ENCODE measurements at regions not wholly inside any gene's neighbourhood (a gene's known extent, or its start where the extent isn't known, plus 50 kb on each side); places are given as distances from the start of the nearest gene placed in this dataset.
A peak's percentile ranks its signal among the peaks of the same experiment; 100 is the strongest.
"Not testable (repeated sequence)": the region's sequence is repeated elsewhere in the genome, so short reads cannot be mapped to it uniquely, and the experiment has no call there.

DNA sequence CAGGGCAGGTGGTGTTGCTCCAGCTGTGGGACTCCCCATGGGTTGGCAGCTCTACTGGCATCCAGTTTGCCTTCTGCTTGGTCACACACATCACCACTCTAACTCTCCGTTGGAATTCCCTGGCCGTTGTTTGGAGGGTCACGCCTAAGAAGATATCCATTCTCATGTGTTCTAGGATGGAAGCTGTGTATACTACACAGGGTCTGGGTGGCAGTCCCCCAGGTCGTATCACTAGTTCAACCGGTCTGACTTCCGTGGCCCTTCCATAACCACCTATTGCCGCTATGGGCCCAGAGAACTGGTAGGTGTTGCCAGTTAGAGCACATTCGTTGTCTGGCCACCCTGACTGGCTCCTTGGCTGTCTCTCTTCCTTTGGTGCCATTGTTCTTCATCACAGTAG is 456.3 kb downstream of the TMEM121 start:
- no peaks in the 10 kb centered on the region for H3K9me3 Mint-ChIP-seq
- intact Hi-C loops (cut with micrococcal nuclease) = no loop called here
- no peak for ATAC-seq (ENCODE audit: low read depth)

DNA sequence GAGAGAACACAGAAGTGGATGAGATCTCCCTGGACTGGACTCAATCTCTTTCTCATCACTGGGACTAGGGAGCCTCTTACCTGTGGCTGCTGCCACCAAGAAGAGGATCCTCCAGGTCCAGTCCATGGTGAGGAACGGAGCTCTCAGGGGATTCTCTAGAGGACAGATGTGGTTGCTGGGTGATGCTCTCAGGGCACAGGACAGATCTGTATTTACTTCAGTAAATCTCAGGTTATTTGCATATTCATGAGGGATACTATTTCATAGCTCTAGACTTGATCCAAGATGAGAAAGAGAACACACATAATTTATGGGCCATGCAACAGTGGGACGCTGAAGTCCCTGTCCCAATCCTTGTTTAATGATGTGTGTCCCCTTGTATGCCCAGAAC is 460.5 kb downstream of the TMEM121 start:
- H3K27me3 Mint-ChIP-seq = no peaks in the 10 kb centered on the region

More for the DNA sequence above, 456.3 kb downstream of the TMEM121 start:
- no peak for DNase-seq
- Mint-ChIP-seq H3K4me3 (no peak overlapping the region), H3K27ac (no peak overlapping the region), H3K27me3 (no peaks in the 10 kb centered on the region), H3K4me1 (peaks cover 31% of the 10 kb centered on the region), H3K36me3 (ENCODE audit: low read depth) (no peaks in the 10 kb centered on the region)
- ChIA-PET POLR2A (no interaction called here), CTCF (no interaction called here)
- TF ChIP-seq CTCF (IDR thresholded peaks at IDR 0.05) = no peak

DNA sequence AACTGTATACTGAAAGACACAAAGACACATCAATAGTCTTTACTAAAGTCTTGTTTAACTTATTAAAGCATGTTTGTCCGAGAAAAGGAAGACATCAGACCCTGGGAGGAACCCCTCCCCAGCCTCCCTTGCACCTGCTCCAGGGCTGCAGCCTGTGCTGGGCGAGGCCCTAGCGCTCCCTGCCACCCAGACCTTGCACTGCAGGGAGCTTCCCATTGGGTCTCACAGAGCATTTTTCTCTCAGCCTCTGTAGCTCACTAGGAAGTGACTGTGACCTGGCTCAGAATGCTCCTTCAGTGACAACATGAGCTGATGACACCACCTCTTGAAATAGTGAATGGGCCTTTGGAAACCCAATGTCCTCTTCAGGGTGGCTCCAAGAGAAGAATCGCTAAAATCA is 461.2 kb downstream of the TMEM121 start:
- Mint-ChIP-seq H3K4me3 (peak overlapping the region; percentile 38), H3K27me3 (no peaks in the 10 kb centered on the region), H3K27ac (no peak overlapping the region), H3K36me3 (ENCODE audit: low read depth) (no peaks in the 10 kb centered on the region), H3K4me1 (peaks cover 25% of the 10 kb centered on the region), H3K9me3 (no peaks in the 10 kb centered on the region)
- no peak for TF ChIP-seq CTCF (IDR thresholded peaks at IDR 0.05)
- POLR2A ChIA-PET = interaction anchor here (2.1 kb wide), 1 partner anchor 126 kb away, joined by 16 read pairs; no protein-coding TSS in a partner anchor
- no peak for ATAC-seq (ENCODE audit: low read depth)
- intact Hi-C loops (cut with micrococcal nuclease) = no loop called here
- CTCF ChIA-PET = no interaction called here
- no peak for DNase-seq

More for the DNA sequence above, 460.5 kb downstream of the TMEM121 start:
- intact Hi-C loops (cut with micrococcal nuclease) = no loop called here
- ChIA-PET POLR2A (interaction anchor here (0.9 to 2.1 kb wide), 2 partner anchors 125 to 127 kb away, joined by 3 to 16 read pairs; no protein-coding TSS in a partner anchor), CTCF (no interaction called here)
- ATAC-seq (ENCODE audit: low read depth) = peak; percentile 58
- Mint-ChIP-seq H3K4me1 (peaks cover 32% of the 10 kb centered on the region), H3K36me3 (ENCODE audit: low read depth) (no peaks in the 10 kb centered on the region), H3K9me3 (no peaks in the 10 kb centered on the region), H3K27ac (peak overlapping the region; percentile 46), H3K4me3 (peak overlapping the region; percentile 38)
- no peak for TF ChIP-seq CTCF (IDR thresholded peaks at IDR 0.05)
- DNase-seq = no peak

DNA sequence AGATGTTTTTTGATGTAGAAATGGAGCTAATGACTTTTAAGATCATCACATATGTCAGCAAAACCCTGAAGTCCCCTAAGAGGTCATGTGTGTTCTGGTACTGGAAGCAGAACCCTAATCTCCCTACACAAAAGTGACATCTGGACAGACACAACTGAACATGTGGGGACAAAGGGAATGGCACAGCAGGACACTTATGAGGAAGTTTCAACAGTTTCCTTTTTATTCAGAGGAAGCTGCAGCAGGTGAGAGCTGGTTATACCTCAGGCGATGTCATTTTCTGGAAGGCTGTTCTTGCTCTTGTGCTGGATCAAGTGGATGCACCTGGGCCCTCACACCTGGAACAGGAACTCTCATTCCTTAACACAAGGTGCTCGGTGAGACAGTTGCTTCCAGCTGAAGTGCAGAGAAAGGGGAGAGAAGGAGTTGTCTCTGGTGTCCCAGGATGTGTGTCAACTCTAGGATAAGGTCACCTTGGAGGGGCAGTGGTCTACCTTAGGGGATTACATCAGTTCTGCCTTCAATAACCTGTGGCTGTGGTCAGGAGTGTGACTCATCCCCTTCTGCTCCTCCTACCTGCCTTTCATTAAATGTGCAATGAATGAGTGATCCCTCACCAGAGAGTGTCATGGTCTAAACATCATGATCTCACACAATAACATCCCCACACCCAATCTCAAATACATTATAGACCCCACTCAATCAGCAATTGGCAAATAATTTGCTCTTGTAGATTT is 463.4 kb downstream of the TMEM121 start:
- H3K27me3 Mint-ChIP-seq = no peaks in the 10 kb centered on the region
- intact Hi-C loops (cut with micrococcal nuclease) = no loop called here
- DNase-seq (no peak), ATAC-seq (ENCODE audit: low read depth) (peak; percentile 56)
- TF ChIP-seq CTCF (IDR thresholded peaks at IDR 0.05) = no peak
- no peaks in the 10 kb centered on the region for H3K9me3 Mint-ChIP-seq
- no peak overlapping the region for H3K4me3 Mint-ChIP-seq
- H3K27ac Mint-ChIP-seq = no peak overlapping the region
- ChIA-PET CTCF (no interaction called here), POLR2A (no interaction called here)
- H3K4me1 Mint-ChIP-seq = peaks cover 24% of the 10 kb centered on the region
- H3K36me3 Mint-ChIP-seq (ENCODE audit: low read depth) = no peaks in the 10 kb centered on the region

GRCh38 chr14:105991677-105992076 is 465.3 kb downstream of the TMEM121 start:
- intact Hi-C loops (cut with micrococcal nuclease); DNase-seq; POLR2A ChIA-PET; H3K27me3 Mint-ChIP-seq; H3K27ac Mint-ChIP-seq; H3K36me3 Mint-ChIP-seq (ENCODE audit: low read depth); H3K4me3 Mint-ChIP-seq; H3K9me3 Mint-ChIP-seq; ATAC-seq (ENCODE audit: low read depth); CTCF ChIA-PET: not testable (repeated sequence)
- H3K4me1 Mint-ChIP-seq = peaks cover 19% of the 10 kb centered on the region
